Stimulated activated CD4-positive, alpha-beta T cell treated with anti-CD3 and anti-CD28 coated beads, Interleukin-15, amount 100 ng/mL, for 24 hours (primary cell): ENCODE measurements at regions not wholly inside any gene's neighbourhood (a gene's known extent, or its start where the extent isn't known, plus 50 kb on each side); places are given as distances from the start of the nearest gene placed in this dataset.

Source experiments
- DNase-seq: peaks from one replicate; pipeline ENCODE4 v3.0.0-alpha.2; 2020

DNA sequence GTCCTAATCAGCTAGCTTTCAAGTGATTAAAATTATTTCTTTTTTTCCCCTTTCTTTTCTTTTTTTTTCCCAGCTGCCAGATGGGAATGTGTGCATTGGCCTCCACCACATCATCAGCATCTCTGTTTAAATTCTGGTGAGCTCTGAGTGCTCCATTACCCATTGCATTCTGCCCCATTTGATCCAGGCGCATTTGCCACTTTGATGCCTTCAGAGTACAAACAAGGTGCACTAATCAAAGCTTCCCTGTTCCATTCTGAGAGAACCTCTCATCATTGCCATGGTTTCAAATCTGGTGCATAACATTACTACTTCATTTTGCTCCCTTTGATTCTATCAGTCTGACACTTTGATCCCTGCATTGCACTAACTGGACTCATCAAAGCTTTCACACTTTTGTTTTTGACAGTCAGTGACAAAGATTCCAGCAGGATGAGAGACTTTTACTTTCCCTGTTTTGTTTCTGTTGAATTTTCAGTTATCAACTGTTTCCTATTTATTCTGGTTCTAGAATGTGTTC lies 238.8 kb upstream of the PCDH10 start:
- DNase-seq = no peak

DNA sequence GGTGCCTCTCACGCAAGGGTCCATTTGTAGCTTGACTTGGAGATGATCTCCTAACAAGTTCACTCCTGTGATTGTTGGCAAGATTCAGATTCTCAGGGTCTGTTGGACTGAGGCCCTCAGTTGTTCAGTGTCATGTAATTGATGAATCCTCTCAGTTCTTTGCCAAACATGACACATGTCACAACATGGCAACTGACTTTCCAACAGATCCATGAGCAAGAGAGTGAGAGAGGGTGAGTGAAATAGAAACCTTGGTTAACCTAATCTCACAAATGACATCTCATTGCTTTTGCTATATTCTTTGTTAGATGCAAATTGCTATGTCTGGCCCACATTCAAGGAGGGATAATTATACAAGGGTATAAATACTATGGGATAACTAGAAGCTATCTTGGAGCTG lies 231.0 kb upstream of the PCDH10 start:
- no peak for DNase-seq

DNA sequence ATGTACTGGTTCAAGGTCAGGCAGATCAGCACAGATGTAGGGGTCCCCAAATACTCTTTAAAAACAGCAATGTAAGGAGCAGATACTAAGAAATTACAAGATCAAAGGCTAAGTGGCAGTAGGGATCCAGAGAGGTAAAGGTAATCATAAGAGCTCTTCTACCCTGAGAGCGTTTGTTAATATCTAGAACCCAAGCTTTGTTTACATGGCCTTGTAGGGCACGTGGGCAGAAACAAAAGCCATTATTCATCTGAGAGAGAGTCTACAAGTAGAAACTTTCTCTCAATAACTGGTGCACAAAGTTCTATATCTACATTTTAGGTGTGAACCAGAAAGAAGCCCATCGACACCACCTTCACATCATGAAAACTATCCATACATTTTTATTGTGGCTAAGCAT lies 225.6 kb upstream of the PCDH10 start:
- no peak for DNase-seq

DNA sequence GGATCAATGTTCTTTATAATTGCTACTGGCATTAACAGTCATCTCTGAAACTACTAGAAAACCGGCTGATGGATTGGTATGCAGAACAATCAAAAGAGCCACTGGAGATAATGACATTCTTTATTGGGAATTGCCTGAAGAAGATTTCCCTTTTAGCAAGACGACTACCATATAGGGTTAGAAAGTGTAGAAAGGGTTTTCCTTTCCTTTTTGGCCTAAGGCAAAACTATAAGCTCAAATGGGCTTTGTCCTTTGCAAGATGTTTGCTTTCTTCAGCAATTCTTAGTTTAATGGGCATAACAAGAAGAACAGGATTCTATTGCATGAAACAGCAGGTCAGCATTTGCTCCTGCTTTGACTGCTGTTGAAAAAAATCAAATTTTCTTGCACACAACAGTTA lies 214.2 kb upstream of the PCDH10 start:
- DNase-seq = no peak

DNA sequence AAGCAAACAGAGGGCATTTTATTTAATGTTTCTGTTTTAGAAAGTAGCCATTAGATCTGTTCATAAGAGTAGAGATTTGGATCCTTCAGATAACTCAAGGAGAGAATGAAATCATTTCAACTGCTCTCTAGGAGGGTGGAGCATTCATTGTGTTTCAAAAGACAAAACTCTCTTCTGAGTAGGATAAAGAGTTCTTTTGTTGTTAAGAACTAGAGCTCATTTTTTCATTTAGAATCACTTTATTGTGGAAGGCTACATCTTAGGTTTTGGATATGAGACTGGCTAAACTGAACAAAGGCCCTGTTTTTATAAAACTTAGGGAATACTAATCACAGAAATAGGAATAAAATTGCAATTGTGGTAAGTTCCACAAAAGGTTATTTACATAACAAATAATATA lies 193.9 kb upstream of the PCDH10 start:
- no peak for DNase-seq

DNA sequence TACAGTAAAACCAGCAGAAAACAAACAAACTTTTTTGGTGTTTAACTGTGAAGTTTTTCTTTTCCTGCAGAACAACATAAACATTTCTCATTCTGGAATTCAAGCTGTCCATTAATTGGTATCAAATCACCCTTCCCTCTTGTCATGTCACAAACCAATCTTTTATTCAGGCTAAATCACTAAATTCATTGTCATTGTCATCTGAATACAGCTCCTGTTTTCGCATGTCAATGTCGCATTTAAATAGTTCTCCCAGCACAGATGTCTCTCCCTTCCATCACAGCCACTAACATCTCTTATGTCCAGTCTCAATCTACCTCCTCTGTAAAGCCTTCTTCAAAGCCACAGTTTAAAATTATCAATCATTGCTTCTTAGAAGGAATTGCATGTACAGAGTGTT lies 192.1 kb upstream of the PCDH10 start:
- no peak for DNase-seq

DNA sequence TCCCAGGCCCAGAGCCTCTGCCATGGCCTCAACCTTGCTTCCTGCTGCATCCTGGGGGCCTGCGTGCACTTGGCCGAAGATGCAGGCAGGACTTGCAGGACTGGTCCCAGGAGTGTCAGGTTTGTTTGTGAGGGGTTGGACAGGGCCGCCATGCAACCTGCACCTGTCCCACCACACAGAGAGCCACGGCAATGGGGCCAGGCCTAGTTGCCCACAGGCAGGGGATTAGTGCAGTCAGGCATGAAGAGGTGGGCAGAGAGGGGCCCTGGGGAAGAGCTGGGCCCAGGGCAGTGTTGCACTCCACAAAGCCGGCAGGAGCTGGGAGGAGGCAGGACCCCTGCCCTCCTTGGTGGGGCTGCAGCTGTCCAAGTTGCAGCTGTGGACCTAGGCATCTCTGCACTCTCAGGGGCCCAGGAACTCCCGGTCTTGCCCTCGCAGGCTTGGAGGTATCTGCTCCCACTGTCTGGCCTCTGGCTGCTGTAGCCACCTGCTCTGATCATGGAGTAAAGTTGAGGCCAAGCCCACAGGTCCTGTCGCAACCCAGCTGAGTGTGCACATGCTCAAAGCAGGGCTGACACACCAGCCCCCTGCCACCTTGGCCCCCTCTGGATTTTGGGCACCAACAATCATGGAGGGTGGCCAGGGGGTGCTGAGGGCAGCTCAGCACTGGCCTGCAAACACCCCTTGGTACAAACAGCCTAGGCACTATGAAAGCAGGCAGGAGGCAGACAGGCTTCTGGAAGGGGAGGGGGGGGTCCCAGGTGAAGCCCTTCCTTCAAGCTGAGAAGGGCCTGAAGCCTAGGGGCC lies 190.4 kb upstream of the PCDH10 start:
- no peak for DNase-seq

DNA sequence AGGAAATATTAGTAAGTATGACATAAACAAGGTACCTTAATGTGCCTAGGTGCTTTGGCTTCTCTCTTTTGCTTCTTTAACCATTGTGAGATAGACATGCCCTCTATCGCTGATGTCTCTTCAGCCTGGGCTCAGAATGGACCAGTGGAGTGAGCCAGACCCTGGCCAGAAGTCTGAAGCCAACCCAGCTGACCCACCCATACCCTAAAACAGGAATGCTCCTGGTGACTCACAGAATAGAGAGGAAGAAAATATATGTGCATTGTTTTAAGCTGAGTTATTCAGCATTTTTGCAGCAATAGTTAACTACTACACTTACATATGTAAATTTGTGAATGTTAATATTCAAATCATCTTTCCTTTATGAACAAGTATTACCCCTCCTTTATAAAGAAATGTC lies 167.5 kb upstream of the PCDH10 start:
- DNase-seq = no peak

DNA sequence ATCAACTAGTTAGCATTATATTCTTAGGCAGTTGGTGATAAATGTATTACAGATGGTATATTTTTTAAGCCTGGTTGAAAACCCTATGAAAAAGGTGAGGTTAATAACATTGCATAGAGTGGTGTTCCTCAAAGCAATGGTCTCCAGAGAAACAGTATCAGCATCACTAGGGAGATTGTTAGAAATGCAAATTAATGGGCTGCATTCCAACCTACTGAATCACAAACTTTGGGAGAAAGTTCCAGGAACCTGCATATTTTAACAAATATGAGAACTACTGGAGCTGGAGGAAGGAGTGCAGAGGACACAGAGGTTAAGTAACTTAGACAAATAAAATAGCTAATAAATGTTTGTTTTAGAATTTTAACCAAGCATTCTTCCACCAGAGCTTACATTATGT lies 166.9 kb upstream of the PCDH10 start:
- DNase-seq = no peak

DNA sequence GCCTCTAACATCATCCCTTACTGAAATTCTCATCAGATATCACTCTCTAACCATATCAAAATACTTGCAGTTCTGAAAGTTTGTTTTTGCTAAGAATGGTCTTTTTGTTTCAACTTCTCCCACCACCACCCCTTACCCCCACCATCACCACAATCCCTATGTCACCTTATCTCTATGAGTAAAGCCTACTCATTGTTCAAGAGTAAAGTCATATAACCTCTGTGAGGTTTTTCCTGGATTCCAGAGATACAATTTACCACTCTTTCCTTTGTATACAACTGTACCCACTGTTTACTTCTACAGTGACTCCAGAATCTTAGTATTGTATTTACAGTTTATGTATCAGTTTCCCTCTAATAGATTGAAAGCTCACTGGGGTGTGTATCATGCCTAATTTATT lies 158.0 kb upstream of the PCDH10 start:
- DNase-seq = no peak

DNA sequence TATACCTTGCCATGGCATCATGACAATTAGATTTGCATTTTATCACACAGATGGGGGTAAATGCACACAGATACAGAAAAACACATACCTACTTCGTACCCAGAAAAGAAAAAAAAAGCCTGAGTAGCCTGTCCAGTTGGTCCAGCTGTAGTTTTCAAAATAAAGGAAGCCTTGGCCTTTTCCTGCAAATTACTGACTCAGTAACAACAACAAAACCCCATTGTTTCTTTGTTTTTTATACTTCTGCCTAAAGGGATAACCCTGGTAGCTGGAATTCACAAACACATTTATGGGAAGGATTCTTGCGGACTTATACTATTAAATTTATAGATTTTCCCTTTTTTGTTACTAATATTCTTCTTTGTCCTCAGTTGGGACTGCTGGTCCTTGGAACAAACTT lies 156.4 kb upstream of the PCDH10 start:
- no peak for DNase-seq

DNA sequence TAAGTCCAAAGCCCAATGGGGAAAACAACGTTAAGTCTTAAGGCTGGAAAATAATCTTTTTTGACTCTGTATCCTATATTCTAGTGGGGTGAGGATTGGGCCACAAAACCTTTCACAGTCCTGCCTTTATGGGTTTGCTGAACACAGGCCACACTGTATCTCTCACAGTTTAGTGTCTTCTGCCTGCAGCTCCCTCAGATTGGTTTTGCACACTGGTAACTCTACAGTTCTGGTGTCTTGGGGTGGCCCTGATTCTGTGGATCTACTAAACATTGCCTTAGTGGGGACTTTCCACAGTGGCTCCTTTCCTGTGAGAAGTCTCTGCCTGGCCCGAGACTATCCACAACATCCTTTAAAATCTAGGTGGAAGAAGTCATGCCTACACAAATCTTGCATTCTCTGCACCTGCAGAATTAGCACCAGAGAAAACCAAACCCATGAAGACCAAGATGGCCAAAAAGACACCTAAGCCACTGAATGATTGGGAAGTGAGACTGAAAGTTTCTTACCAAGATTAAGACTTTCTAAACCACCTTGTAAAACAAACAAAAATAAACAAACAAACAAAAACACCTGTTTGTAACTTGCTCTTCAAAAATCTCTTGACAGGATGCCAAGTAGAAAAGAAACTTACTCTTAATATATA lies 150.4 kb upstream of the PCDH10 start:
- no peak for DNase-seq

DNA sequence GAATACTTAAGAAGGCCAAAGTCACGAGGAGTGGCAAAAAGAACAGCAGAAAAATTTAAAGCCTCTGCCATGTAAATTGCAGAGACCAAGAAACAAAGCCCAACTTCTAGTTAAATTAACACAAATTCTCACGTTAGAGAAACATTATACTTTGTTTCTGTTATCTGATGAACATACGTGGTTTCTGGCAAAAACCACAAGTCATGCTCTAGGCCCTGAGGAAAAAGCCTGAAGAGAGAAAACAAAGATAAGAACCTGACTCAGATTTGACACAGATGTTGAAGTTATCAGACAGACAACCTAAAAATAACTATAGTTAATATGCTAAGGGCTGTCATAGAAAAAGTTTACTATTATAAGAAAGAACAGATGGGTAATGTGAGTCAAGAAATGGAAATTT lies 149.1 kb upstream of the PCDH10 start:
- no peak for DNase-seq

DNA sequence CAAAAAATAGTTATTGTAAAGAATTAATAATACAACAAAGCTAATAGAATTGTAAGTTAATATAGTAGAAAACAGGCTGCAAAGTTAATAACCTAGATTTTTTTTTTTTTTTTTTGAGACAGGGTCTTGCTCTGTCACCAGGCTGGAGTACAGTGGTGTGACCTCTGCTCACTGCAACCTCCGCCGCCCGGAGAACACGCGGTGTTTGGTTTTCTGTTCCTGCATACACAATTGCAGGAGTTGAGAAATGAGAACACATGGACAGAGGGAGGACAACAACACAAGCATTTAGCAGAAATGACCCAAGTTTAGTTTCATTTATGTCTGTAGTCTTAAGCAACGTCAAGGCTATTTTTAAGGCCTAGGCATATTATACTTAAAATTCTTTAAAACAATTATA lies 145.9 kb upstream of the PCDH10 start:
- no peak for DNase-seq

DNA sequence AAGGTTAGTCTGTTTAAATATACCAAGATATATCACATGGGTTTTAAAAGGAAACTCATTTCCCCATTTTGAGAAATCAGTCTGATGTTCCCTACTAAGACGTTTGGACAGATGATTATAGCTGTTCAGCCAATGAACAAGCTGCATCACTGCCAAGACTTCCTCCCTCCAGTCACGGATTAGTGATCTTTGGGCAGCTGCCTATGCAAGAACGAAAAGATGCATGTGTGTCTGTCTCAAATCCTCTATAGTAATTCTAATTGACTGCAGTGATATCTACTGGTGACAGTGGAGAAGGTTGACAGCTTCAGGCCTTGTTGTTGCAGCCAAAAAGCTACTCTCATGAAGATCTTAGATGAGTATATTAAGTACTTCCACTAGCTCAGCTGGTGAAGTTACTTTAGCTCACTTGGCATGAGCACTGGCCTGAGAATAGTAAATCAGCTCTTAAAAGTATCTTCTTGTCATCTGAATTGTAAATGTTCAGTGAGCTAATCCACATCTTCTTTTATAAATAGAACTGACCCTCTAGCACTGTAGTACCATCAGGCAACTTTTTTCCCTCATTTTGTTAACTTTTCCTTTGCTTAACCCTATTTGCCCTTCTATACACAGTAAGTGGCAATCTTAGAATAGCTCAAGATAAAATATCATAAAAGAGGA lies 134.5 kb upstream of the PCDH10 start:
- no peak for DNase-seq

DNA sequence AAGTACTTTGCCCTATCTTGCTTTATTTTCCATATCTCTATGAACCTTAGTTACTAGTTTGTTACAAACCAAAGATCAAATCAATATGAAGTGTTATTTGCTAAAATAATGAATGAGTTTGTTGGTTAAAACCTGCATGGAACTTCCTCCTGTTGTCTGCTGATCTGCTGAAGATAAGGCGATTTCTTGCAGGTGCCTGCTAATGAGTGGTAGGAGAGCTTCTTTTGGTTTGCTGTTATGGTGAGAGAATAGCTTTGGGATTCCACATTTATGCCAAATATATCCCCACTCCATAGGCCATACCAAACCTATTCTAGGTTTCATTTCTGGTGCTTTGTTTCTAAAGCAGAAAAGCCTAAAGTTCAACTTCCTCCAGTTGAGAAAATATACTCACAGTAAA lies 103.8 kb upstream of the PCDH10 start:
- DNase-seq = no peak

DNA sequence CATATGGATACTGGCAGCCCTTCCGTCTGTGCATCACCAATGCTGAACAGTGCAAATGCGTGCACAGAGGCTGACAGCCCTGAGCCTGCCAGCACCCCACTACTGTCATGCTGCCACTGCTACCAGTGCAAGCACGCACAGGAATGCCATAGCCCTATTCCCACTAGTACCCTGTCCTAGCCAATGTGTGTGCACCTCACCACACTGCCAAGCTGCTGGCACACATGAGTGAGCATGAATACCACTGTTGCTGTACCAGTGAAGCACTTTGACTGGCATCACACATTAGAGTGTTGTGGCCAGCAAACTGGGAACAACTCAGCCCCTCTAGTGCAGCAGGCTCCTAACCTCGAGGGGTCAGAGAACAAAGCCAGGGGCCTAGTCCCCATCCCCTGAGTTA lies 102.9 kb upstream of the PCDH10 start:
- DNase-seq = no peak

DNA sequence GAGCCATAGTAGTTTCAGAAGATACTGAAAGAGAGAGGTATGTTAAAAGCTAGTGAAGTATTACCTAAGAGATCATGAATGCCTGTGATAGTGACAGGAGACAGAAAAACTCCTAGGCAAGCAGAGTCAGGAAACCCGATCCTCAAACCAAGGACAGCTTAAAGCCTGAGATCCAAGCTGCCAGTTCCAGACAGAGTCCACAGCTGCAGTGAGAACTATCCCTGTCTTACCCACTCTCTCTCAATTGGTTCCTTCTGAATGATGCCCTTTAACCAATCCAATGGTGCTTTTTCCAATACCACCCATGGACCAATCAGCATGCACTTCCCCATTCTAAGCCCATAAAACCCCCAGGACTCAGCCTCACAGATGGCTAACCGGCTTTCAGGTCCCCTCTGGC lies 90.4 kb upstream of the PCDH10 start:
- DNase-seq = no peak

DNA sequence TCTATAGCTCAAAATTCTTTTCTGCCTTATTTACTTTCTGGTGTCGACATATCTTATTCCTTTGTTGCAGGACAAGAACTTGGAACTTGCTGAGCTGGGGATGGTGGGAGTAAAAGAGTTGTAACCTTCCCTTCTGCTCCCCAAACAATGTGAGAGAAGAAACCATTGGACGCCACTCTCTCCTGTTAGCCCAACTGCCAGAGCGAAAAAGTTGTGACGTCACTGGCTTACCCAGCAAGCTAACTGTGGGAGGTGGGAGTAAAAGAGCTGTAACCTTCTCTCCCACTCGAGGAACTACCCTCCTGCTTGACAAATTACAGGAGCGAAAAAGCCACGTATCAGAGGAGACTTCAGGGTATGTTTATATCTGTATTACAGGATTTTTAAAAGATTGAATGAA lies 90.0 kb upstream of the PCDH10 start:
- DNase-seq = no peak

DNA sequence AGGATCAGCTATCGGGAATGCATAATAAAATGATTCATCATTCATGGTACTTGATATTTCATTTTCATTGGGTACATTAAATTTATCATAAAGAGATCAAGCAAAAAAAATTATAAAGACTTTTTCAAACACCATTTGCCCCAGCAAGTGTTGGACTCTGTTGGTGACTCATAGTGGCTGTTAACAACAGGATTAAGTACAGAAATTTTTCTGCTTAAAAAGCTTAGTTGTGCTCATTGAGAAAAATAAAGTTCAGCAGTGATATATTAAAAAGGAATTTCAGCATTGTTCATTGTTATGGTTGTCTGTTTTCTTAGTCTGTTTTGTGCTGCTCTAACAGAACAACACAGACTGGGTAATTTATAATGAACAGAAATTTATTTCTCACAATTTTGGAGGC lies 86.2 kb upstream of the PCDH10 start:
- no peak for DNase-seq

DNA sequence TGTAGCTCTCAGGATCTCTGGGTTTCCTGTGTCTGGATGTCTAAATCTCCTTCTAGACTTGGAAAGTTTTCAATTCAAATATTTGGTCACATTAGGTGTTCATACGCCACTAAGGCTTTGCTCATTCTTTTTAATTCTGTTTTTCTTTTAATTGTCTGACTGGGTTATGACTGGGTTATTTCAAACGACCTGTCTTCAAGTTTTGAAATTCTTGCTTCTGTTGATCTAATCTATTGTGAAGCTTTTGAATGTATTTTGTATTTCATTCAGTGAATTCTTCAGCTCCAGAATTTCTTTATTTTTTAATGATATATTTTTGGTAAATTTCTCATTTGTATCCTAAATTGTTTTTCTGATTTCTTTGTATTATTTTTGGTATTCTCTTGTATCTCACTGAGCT lies 81.0 kb upstream of the PCDH10 start:
- no peak for DNase-seq

DNA sequence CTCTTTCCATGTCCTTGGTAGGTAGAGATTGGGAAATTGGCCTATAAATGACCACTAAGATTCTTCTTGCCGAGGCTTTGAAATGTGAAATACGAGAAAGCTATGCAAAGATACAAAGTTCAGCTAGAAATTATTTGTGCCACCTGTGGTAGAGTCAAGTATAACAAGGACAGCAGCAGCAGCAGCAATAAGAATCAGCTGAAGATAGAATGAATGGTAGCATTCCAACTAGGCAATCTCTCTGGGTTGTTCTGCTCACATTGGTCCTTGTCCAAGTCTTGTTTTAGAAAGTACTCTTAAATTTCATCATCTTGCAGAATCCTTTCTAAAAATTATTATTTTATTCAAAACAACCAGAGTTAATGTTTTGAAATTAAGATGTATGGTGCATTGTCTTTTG lies 67.8 kb upstream of the PCDH10 start:
- no peak for DNase-seq

DNA sequence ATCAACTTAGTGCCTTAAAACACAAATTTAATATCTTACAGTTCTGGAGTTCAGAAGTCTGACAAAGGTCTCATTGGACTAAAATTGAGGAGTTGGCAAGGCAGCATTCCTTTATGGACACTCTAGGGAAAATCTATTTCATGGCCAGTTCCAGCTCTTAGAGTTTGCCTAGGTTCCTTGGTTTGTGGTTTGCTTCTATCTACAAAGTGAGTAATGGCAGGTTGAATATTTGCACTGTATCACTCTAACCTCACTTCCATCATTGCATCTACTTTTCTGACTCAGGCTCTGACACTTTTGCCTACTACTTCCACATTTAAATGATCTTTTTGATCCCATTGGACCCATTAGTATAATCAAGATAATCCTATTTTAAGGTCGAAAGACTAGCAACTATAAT lies 64.7 kb upstream of the PCDH10 start:
- no peak for DNase-seq

DNA sequence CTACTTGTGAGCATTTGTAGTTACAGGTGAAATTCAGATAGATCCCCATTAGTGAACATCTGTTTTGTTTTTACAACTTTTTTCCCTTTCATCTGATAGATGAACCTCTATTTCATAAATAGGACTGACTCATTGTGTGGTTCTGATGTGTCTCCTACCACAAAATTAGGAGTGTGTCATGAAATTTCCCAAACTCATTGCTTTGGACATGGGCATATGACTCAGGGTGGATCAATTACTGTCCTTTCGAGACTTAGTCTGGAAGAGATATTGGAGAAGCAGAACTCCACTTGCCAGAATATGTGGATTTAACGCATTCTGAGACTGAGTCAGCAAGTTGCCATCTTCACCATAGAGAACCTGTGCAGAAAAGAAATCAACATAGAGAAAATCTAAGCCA lies 53.5 kb upstream of the PCDH10 start:
- DNase-seq = no peak
